ENCODE measurements at regions not wholly inside any gene's neighbourhood (a gene's known extent, or its start where the extent isn't known, plus 50 kb on each side); places are given as distances from the start of the nearest gene placed in this dataset.

DNA sequence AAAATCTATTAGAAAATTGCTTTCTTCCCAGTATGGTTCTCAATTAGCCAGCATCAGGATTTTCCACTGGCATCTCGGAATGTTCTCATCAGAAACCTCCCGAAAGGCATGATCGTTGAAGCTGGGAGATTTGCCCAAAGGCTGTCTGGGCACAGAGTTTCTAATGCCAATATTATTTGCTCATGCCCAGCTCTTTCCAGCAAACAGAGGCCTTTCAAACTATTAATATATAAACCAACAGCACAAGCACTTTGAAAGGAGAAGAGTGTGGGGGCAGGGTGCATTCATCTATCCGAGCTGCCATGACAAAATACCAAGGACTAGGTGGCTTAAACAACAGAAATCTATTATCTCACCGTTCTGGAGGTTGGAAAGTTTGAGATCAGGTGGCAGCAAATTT lies 88.3 kb upstream of the MSX1 start:
- no peak for DNase-seq

DNA sequence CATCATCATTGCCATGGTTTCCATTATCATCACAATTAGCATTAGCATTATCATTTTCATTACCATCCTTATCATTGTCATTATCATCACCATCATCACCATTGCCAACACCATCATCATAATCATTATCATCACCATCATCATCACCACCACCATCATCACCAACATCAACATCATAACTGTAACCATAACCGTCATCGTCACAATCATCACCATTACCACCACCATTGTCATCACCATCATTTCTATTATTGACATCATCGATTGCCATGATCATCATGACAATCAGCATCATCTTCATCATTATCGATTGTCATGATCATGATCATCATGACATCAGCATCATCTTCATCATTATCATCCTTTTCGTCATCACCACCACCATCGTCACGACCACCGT lies 88.9 kb upstream of the MSX1 start:
- DNase-seq: no peak

DNA sequence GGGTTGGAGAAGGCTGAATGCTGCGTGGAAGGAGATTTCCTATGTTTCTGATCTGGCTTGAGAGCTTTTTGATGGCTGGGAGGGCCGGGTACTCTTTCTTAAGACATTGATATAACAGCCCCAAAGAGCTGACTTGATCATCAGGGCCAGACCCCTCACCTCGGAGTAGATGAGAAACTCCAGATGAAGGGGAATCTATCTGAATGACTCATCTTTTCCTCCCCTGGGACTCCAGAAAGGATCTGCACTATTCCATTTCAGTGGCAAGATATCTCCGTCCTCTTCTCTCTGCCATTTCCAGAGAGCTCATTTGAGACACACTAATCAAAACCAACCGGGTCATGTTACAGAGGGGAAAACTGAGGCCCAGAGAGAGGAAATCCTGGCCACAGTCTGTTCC lies 92.9 kb upstream of the MSX1 start:
- DNase-seq: no peak

DNA sequence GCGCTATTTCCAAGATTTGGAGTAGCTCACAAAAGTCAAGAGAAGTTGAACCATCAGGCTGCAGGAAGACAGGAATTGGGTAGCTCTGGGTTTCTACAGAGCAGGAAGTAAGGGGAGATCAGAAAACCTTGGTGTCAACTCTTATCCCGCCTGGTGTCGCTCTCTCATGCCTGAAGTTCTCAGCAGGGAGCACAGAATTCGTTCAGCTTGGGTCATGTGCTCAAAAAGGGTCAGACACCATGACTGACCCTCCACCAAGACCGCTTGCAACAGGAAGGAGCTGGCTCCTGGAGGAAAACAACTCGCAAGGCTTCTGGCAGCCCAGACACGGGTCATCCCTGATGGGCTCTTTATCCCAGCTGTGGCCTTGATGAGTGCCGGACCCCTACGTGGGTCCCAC lies 93.7 kb upstream of the MSX1 start:
- no peak for DNase-seq

DNA sequence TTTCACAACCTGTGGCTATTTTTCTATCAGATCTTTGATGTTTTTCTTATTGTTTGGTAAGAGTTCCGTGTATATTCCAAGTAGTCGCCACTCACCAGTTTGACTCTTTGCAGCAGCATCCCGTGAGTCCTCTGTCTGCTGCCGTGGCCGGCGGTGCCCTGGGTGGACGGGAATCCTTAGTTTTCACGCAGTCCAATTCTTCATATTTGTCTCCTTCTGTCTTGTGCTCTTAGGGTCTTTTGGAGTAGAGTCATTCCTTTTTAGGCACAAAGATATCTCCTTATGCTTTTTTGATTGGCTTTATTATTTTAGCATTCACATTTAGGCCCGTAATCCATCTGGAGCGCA lies 94.9 kb upstream of the MSX1 start:
- DNase-seq: no peak

DNA sequence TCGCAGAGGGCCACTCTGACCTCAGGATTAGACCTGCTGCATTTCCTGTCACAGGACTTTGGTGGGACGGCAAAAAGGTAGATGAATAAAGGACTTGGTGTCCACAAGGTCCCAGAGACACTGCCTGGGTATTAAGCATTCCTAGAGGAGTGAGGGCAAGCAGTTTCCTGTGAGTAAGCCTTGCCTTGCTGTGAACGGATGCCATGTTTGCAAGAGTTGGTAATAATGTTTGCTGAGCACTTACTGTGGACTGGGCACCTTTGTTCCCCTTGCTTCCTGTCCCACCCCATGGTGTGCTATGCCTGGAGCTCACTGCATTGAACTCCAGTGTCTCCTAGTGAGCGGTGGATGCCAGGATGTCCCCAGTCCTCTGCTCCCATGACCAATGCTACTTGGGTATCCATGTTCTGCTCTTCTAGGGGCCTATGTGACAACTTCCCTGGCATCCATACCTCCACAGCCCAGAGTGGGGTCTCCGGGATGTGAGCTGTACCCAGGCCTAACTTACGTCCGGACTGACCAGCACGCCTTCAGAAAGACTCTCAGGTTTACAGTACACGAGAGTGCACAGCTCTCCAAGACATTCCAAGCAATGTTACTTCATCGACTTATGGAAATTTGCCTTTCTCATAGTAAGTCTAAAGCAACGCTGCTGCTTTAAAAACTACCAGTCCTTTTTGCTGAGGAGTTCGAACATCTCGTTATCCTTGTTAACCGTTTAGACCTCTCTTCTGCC lies 95.5 kb upstream of the MSX1 start:
- DNase-seq: peak; percentile 38

DNA sequence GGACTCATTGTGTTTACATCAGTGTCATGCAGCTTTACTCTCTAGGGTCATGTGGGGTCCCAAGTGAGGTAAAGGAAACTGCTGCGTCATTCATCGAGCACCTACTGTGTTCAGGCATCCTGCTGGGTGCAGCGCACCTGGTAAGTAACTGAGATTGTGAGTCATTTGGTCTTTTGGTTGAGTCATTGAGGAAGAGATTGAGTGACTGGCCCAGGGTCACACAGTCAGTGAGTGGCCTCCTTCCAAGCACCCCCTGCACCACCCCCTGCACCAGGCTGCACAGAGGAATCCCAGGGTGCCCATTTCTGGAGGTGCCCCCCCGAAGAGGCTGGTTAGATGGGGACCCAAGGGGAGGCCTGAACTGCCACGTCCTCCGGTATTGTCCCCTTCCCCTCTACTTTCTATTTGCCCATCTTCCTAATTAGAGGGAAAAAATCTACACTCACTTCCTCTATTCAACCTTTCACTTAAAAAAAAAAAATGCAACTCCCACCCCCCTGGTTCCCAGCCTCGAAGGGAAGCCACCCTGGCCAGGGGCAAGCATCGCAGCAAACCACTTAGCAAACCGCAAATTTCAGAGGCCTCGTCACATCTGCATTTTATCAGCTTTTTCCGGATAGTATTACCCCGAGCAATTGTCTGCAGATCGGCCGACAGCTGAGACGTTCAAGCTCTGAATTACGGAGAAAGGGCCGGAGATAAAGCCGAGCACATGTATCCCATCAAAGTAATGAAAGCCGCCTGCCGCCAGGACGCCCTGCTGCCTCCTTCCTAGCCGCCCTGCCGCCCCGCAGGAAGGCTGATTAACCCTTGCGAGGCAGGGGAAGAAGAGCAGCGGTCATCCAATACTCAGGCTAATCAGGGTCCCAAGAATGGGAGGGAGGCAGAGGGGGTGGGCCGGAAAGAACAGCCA lies 96.3 kb upstream of the MSX1 start:
- peak; percentile 33 for DNase-seq

DNA sequence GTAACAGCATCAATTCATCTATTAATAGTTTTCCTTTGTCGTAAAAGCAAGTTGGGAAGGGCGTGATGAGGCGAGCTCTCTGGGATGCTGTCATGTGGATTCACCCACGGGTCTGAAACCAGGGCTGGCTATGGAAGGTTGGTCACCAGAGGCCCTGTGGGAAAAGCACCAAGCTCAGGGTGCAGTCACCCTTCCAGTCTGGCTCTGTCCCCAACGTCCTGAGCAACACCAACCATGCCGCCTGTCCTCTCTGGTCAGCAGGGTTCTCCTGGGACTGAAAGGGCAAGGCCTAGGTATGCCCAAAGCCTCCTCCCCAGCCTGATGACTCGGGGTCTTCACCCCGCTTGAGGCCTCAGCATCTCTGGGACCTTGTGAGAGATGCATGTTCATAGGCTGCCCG lies 97.2 kb upstream of the MSX1 start:
- DNase-seq: no peak

DNA sequence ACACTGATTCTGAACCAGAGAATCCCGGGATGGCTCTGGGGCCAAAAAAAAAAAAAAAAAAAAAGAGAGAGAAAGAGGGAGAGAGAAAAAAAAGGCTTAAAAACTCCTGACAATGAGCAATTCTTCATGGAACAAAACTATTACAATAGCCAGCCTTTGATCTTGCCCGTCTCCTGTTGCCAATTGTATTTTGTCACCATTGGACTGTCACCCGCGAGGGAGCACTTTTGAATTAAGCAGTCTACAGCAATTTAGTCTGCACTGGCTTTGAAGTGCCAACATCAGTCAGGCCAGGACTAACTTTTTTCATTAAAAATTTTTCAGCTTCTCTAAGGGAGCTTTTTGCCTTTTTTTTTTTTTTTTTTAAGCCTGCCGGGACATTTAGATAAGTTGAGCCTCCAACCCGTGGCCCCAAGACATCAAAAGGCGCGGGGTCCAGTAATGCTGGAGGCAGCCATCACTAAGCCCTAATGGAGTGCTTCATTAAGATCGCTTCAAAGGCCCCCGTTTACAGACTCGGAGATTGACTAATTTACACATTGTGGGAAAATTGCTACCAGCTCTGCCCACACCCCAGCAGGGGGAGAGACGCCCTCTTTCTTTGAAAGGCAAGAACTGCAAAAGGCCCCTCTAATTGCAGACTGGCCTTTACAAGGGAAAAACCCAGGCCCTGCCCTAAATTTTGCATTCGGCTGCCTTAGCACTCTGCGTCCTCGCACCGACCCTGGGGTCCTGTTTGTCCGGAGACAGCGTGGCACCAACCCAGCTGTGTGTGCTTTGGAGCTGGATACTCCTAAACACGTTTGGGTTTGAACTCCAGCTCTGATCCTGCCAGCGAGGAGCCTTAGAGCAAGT lies 98.1 kb upstream of the MSX1 start:
- DNase-seq: peak; percentile 22

DNA sequence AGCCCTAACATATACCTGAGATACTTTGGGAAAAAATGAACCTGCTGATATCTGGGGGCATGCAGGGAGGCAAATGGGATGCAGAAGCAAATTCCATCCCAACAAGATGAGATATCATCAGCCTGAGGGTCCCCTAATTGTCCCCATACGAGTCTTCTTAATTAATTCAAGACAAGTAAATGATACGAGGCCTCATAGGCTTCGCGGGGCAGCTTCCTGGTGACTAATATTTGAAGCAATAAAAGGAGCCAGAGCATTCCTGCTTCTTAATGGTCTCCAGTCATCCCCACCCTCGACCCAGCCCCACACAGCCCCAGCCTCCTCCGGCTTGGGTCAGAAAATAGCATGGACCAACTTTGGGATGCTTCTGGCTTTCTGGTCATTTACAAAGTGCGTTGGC lies 99.6 kb upstream of the MSX1 start:
- no peak for DNase-seq

DNA sequence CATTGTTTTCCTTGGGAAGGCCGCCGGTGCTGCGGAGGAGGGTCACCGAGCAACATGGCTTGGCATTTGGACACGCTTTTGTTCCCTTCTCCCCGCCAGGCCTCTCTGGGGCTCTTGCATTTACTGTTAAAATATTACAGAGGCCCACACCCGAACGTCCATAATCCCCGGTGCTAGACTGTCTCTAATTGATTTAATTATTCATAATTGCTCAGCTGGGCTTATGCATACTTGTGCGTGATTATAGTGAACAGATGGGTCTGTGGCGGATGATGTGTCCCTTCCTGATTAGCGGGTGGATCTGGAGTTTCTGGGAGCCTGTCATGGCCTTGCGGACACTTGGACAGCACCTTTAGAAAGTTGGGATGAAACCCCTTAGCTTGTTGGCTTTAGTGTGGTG lies 100.2 kb upstream of the MSX1 start:
- DNase-seq: no peak

DNA sequence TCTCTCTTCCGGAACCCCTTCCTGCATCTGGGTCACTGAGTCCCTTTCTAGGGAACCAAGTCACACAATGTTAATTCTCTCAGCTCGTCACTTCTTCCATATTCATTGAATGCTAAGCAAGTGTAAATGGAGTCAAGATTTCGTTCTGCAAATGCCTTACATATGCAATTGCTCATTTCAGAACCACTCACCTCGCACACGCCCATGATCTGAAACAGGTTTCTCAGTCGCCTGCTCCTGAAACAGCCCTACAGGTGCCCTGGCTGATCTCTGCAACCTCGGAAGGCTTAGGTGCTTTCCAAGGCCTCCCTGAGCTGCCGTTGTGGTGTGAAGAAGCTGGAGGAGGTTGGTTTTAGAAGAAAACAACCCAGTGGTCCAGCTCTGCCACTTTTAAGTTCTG lies 100.8 kb upstream of the MSX1 start:
- DNase-seq: no peak

DNA sequence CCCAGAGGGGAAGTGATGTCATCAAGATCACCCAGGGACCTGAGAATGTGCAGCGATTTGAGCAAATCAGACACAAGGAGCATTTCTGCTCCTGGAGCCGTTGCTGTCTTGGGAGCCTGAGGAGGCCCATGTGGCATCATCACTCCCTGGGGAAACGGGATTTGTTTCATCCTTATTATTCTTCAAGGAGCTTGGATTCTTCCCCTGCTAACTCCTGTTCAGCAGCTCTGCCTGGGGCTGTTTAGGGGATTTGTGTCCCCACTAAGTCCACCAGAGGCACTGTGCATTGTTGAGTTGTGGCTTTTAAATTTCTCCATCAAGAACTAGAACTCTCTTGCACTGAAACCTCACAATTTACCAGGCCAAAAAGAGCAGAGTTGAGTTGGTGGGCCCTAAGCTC lies 104.2 kb upstream of the MSX1 start:
- DNase-seq: no peak

DNA sequence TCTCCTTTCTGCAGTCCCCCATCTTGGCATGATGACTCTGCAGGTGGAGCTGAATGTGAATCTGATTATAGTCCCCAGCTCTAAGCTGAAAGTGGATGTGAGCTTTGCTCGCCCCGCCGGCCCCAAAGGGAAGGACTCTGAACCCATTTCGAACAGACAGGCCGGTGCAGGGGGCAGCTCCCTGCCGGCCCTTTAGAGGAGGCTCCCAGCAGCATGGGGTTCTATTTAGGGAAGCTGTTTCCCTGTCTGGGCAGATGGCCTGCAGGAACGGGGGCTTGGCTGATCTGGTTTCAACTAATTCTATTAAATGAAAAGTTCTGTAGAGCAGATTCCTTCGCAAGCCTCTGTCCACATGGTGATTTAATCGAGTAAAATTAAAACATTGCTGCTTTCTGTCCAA lies 104.8 kb upstream of the MSX1 start:
- no peak for DNase-seq

DNA sequence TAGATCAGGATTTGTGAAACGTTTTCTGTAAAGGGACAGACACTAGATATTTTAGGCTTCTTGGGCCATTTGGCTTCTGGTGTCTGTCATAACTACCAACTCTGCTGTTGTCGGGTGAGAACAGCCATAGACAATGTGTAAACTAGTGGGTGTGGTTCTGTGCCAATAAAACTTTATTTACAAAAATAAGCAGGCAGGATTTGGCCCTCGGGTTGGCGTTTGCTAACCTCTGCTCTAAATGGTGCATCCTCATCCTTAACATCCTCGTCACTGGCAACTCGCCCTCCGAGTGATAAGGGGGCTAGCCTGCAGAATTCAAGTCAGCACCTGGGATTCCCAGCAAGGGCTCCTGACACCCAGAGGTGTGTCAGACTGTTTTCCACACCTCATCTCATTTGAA lies 105.8 kb upstream of the MSX1 start:
- DNase-seq: no peak

DNA sequence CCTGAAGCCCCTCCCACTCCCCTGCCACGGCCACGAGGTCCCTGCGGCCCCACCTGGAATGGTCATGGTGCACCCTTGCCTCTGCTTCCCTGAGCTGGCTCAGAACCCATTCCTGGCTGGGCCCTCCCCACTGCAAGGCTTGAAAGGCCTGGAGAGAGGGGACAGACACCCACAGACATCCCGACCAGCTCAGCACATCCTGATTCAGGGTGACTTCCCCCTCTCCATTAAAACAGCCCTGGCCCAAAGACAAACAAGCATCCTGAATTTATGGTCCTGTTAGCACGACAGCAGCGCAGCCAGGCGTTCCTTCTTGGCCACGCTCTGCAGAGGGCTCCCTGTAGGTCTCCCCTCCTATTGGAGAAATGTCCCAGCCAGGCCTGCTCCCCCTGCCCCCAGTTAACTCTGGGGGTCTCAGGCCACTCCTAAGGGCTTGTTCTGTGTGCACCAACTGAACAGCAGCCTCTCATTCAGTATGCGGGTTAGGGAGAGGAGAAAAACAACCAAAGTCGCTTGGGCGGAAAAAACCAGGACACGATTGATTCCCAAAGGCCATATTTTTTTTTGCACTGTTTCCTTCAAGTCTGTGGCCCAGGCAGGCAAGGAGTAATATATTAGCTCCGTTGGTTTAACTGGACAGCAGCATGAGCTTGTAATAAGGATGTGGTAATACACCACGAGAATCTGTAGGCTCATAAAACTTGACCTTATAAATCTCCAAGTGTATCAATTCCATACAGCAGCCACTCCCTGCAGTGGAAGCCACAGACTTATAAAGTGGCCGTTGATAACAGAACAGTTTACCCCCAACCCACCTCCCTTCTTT lies 106.7 kb upstream of the MSX1 start:
- DNase-seq: no peak

DNA sequence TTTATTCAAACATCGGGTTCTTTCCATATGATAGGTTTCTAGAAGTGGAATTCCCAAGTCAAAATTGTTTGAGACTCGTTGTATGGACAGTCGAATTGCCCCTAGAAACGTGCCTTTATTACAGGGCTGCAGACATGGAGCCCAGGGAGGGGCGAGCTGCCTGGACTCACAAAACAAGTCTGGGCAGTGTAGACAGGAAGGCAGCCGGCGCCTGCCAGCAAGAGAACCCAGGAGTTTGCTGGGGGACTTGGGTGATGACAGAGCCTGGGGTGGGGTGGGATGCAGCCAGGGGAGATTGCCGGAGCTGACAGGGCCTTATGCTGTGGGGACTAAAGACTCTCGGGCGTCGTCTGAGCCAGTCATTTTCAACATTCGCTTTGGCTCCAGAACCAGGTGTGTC lies 107.4 kb upstream of the MSX1 start:
- DNase-seq: no peak

DNA sequence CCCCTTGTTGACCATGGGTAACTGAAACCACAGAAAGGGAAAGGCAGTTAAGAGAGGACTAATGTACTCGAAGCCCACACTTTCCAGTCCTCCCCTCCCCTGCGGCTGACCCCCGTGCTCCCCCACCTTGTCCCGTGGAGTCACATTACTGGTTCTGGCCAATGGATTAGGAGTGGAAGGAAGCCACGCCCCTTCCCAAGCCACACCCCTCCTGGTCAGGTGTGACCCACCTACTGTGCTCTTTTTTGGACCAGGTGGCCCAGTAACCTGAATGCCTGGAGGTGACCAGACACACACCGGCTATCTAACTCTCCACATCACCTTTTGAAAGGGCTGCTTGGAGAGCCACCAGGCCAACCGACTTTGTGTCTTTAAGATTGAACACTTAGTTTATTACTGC lies 109.3 kb upstream of the MSX1 start:
- no peak for DNase-seq

DNA sequence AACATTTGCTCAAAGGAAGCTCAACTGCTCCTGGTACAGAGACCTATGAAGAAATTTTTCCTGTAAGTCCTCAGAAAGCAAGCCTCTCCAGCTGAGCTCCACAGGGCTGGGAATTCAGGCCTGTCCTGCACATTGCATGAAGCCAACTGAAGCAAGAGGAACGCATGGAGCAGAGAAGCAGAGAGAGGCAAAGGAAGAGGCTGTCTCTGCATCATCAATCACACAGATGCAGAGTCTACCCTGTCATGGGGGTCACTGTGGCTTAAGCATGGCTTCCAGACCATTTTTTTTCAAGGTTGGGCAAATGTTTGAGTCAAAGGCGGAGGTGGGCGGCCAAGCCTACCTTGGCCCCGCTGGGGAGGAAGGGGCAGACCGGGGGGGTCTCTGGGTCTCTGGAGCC lies 110.3 kb upstream of the MSX1 start:
- no peak for DNase-seq

DNA sequence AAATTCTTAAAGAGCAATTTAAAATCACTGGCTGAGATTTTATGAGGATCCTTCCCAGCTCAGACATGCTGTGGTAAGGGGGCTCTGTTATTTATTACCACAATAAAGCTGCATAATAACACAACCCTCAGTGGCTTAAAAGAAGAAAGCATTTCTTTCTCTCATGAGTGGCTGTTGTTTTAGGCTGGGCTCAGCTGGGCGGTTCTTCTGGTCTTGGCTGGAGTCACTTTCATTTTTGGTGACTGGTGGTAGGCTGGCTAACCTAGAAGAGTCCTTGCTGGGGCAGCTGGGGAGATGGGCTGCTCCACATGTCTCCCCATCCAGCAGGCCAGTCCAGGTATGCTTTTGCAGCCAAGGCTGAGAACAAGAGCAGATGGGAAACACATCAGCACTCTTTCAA lies 113.0 kb upstream of the MSX1 start:
- DNase-seq: no peak

DNA sequence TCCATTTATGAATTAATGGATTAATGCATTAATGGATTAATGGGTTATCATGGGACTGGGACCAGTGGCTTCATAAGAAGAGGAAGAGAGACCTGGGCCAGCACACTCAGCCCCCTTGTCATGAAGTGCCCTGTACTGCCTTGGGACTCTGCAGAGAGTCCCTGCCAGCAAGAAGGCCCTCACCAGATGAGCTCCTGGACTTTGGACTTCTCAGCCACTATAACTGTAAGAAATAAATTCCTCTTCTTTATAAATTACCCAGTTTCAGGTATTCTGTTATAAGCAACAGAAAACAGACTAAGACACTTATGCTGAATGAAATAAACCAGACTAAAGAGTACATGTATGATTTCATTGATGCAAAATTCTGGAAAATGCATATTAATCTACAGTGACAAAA lies 119.4 kb upstream of the MSX1 start:
- no peak for DNase-seq

DNA sequence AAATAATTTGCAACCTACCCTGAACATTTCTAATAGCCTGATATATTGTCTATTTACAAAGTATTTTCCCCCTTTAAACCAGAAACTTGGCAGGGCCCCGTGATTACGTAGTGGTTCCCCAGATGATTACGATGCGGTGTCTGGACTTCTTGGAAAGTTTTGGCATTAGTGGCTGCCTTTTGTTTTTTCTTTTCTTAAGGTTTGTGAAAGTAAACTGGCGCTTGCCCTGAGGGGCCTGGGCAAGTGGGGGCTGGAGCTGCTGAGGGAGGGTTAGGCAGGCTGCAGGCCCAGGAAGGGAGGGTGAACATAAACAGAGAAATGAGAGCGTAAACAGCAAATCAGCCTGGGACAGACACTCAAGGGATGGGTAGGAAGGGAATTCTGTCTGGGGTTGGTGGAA lies 123.6 kb upstream of the MSX1 start:
- no peak for DNase-seq
